ENCODE measurements at regions not wholly inside any gene's neighbourhood (a gene's known extent, or its start where the extent isn't known, plus 50 kb on each side); places are given as distances from the start of the nearest gene placed in this dataset.

DNA sequence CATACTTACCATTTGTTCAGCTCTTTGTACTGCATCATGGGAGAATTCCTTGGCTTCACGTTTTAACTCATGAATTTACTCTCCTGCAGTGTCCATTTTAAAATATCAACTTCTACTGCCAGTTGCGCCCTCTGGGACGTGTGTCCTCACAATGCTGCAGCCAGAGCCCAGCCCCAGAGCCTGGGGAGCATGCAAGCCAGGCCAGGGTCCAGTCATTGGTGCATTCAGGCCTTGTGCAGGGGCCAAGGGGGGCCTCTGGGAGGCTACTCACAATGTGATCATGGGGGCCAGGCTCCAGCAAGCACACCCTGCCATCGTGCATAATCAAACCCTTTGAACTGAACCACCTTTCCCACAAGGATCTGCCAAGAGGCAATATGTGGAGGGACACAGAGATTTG, 105.6 kb upstream of the CCDC112 start:
- DNase-seq, result no peak

DNA sequence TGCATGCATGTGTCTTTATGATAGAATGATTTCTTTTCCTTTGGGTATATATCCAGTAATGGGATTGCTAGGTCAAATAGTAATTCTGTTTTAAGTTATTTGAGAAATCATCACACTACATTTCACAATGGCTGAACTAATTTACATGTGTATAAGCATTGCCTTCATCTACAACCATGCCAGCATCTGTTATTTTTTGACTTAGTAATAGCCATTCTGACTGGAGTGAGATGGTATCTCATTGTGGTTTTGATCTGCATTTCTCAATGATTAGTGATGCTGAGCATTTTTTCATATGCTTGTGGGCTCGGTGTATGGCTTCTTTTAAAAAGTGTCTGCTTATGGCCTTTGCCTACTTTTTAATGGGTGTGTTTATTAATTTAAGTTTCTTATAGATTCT, 102.3 kb upstream of the CCDC112 start:
- no peak for DNase-seq

DNA sequence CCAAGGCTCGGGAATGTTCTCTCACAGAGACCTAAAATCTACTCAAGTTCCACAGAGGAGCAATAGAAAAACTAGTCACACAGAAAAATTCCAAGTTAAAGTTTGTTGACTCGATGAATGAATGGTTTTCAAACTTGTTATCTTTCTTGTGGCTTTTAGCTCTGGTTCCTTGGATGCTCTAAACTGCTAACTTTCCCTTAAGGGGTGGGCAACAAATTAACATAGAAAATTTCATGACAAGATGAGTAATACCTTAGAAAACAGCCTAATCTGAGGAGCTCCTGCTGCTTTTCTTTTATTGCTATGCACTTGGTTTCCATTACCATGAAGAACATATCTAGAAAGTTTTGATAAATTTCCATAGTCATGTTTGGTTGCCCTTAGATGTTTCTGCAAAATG, 100.2 kb upstream of the CCDC112 start:
- DNase-seq, result no peak

DNA sequence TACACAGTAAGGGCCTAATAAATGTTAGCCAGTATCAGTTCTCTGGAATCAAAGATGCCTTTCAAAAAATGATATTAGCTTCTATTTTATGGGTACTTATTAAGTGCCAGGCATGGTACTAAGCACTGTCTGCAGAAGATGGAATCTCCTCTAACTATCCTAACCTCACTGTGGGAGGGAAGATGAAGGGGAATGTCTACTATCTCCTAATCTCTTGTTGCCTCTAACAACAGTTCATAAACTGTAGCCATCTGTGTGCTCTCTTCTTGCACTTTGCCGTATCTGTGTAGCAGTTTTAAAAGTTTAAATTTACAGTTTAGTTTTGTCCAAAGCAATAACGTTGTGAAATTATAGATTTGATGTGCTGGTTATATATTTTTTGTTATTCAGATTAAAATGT, 99.6 kb upstream of the CCDC112 start:
- DNase-seq, result no peak

DNA sequence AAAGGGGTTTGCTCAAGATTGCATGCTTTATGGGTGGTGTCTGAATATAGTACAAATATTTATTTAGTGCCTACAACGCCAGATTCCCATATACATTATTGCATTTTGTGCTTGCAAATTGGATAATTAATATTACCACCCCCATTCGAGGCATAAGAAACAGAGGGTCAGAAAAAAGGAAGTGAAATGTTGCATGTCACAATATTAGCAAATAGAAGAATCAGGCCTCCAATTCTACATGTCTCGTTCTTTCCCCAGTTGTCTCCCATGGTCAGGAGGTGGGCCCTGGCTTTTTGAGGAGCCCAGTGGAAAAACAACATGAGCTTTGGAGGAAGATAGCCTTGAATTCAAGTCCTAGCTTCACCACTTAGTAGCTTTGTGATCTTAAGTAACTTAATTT, 98.1 kb upstream of the CCDC112 start:
- no peak for DNase-seq

DNA sequence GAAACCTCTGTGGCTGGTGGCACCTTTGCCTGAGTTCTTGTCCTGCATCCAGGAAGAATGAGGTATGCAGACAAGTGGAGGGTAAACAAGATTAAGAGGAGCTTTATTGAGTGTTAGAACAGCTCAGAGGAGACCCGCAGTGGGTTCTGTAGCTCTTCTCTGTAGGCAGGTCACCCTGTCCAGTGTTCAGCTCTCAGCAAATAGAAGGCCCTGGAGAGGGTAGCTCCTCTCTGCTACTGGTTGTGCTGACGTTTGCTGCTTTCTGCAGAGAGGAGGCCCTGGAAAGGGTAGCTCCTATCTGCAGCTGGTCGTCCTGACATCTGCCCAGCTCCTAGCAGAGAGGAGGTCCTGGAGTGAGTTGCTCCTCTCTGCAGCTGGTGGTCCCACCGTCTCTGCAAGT, 96.8 kb upstream of the CCDC112 start:
- DNase-seq, result no peak

DNA sequence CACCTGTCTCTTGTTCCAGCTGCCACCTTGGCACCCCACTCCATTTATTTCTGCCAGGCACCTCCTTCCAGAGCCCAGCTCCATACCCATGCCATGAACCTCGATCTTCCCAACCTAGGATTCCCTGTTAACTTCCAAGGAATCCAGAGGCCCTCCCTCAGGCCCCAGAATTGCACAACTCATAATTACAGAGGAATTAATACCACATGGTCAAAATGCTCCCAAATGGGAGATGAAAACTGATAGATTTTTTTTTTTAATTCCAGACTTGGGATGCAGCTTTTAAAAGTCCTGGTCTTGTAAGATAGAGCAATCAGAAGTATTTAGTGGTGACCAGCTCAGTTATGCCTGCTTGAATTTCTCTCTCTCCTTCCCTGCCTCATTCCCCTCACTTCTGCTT, 96.2 kb upstream of the CCDC112 start:
- DNase-seq, result no peak

DNA sequence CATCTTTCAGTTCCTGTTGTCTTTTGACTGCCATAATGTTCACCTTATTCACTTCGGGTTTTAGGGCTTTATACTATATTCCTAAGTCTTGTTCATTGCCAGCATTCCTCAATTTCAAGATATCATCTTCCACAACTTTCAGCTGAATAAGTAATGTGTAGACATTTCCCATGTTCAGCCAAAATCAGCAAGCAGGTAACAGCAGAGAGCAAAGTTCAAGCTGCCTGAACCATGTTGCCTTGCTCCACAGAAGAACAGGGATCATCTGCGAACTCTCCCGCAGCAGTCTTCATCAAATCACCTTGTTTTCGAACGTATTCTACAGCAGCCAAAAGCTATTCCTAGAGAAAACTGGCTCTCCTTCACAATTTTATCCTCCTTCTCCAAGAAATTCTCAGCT, 95.3 kb upstream of the CCDC112 start:
- DNase-seq, result no peak

DNA sequence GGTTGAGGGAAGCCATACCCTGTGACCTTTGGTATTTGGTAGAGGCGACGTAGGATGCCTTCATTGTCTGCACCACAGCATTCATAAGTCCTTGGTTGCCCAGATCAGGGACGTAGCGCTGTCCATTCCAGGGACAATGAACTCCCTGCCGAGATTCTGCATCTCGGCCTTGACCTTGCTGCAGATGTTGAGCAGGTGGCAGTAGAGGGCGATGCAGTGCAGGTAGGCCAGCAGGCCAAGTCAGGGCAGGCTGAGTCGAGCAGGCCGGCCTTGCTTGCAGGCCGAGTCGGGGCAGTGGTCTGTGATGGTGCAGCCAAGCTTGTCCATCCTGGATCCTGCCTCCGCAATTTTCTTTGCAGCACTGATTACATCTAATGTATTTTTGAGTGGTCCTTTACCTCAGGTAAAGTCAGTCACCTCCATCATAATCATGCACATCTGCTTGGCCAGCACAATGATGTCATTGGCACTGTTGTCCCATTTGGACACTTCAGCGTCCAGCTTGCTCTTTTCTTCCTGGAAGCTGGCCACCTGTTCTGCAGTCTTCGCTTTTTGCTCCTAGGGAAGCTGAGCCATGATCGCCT, 93.4 kb upstream of the CCDC112 start:
- no peak for DNase-seq

DNA sequence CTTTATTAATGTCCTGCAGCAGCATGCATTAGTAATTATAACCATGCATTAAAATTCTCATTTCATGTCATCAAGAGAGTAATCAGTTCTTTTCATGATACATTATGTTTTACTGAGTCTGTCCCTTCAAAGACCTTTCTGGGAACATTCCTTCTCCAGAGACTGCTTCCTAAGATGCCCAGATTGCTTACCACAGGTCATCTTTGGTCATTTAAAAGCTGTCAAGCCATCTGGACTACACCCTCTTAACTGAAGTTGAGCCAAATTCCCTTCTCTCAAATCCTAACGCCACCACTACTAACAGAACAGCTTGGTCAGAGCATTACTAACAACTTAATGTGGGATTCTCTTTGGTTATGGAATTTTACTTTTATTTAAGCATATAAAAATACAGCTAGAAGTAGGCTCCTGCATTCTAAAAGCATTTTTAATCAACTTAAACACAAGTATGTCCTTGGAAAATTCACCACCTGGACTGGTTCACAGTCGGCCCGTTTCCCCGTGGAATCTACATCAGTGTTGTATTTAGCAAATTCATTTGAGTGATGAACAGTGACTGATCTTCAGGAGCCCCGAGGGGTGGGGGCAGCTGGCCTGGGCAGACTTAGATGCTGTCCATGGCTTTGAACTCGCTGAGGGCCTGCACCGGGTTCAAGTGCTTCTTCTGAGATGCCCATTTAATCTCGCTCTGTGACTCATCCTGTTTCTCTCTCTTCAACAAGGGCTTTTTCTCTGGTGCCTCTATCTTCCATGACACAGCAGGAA, 92.8 kb upstream of the CCDC112 start:
- no peak for DNase-seq

DNA sequence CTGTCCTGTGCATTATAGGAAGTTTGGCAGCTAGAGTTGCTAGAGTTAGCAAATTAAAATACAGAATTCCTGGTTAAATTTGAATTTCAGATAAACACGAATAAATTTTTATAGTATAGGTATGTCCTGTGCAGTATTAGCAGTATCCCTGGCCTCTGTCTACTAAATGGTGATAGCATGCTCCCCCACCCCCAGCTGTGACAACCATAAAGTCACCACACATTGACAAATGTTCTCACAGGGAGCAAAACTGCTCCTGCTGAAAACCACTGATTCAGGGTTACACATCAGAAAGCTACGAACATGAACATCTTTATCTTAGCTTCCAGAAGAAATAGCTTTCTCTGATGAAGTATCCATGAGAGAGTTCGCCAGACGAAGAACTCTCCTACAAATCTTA, 91.8 kb upstream of the CCDC112 start:
- no peak for DNase-seq

DNA sequence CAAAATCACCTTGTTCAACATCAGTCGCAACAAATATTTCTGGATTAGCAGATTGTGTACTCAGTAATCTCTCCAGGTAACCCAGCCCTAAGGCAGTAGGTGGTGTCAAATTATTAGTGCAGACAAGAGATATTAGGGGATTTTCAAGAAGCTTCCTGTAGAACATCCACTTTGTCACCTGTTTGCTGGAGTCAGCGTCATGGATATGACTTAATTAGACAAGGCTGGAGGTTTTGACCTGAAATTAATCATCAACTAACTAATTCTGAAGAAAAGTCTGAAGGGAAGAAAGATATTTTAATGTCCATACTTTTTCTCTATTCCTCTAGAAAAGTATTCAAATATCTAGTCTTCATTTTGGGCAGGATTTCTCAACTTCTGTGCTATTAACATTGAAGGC, 91.4 kb upstream of the CCDC112 start:
- DNase-seq, result no peak

DNA sequence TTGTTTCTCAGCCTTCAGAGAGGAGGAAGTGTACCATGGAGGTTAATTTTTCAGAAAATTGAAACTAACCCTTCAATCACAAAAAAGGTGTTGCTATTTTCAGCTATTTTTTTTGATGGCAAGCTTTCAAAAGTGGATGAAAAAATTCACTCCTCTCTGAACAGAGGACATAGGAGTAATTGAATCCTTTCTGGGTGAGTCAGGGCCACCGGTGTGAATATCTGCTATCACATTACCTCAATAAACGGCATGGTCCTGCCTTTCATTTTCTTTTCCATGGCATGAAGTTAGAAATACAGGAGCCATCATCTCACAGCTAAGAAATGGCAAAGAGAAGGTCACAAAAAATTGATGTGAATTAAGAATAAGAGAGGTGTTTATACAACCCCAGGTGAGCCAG, 90.2 kb upstream of the CCDC112 start:
- DNase-seq, result no peak

DNA sequence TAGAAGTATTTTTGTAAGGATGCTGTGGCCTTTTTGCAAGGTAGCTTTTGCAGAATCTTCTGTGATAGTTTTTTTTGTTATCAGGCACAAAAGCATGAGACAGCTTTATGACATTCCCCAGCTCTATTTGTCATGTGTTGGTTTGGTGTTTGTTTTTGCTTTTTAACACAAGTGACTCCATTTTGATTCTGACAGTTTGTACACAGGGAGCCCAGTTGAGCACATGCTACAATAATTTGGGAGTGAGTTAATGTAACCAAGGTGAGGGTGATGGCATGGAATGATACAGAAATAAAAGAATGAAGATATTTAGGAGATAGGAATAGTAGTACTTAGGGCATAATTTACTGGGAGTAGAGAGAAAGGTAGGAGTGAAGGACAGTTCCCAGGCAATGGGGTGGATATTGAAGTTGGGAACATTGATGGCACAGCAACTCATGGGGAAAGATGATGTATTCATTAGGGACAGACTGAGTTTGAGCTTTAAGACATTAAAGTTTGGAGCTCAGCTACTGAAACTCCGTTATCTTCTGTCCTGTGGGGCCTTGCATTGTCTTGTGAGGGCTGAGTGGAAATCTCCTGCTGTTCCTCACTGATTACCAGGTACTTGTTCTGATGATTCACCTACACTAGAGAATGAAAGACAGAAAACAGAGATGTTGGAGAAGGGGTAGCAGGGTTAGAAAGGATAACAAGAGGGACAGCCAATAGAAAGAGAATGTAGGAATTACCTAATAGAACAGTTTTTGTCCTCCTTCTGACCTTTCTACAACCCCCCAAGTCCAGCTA, 88.3 kb upstream of the CCDC112 start:
- no peak for DNase-seq

DNA sequence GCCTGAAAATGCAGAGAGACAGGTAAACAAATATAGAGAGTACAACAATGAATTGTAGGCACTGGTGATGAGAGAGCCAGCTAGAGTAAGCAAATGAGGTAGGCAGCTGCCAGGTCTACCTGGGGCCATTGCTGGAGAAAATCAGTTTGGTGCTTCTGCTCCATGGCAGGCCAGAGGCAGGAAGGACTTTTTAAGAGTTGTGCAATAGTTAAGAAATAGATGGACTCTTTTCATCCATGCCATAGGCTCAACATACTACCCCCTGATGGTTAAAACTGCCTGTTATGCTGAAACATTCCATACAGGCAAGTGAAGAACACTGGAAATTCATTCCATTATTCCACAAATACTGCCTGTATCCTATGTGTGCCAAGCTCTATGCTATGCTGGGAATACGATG, 86.5 kb upstream of the CCDC112 start:
- no peak for DNase-seq

DNA sequence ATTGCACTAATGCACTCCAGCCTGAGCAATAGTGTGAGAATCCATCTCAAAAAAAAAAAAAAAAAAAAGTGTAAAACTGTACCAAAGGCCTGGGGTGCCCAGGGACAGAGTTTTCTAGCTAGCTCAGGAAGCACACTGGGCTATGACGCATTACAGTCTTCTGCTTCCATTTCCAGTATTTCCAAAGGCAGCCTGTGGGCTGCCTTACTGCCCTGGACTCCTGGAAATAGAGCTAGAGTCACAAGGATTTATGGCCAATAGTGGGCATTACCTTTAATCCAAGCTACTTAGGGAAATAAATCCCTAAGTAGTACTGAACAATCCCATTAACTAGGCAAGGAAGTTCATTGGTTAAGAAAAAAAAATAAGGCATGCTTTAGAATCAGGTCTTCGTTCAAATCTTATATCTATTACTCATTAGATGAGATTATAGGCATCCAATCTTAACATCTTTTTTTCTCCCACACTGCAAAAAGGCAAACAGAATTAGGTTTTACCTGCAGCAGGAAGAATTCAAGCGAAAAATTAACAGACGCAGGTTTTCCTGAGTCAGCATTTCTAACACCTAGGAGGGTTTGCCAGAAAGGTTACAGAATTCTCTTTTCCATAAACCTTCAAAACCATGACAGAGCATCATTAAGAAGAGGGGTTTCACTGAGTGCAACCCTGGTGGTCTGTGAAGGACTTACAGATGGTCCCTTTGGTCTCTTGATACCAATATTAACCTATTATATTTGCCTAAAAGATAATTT, 85.6 kb upstream of the CCDC112 start:
- DNase-seq, result no peak

DNA sequence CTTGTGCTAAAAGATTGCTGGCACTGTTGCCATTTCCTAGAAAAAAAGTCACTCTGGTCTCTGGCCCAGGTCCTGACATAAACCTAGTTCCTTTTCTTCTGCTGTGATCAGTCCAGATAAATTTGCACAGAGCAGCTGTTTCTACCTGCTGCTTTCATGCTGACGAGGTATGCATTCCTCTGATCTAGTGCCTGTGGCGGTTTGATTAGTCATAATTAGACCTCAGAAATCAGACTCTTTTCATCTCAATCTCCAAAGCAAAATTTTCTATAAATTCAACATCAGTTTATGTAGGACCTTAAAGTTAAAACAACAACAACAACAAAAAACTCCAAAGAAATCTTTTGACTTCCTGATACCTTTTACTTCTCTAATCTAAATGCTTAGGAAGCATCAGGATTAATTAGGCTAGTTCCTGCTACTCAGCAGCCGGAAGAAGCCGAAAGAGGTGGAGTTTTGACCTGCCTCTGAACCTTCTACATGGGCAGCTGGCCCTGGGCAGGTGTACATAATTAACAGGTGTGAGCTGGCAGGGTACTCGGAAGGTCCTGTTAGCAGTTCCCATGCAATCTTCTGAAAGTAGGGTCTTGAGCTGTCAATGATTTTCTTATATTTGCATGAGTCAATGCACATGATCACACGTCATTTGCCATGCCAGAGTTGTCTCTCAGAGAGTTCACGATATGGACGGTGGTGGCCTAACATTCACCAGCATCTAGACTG, 83.3 kb upstream of the CCDC112 start:
- DNase-seq, result no peak

DNA sequence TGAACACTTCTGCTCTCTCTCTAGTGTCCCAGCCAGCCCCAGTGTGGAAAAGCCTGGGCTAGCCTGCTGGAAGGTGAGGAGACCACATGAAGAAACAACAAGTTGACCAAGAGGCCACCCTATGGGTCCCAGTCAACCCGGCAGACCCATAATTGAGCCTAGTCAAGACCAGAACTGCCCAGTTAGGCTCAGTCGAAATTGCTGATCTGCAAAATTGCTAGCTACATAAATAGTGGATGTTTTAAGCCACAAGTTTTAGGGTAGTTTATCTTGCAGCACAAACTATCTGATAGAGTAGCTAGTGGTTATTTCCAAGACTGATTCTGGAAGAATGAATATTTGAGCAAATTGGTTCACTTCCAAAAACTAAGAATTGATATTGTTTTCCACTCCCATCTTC, 82.3 kb upstream of the CCDC112 start:
- DNase-seq, result no peak

DNA sequence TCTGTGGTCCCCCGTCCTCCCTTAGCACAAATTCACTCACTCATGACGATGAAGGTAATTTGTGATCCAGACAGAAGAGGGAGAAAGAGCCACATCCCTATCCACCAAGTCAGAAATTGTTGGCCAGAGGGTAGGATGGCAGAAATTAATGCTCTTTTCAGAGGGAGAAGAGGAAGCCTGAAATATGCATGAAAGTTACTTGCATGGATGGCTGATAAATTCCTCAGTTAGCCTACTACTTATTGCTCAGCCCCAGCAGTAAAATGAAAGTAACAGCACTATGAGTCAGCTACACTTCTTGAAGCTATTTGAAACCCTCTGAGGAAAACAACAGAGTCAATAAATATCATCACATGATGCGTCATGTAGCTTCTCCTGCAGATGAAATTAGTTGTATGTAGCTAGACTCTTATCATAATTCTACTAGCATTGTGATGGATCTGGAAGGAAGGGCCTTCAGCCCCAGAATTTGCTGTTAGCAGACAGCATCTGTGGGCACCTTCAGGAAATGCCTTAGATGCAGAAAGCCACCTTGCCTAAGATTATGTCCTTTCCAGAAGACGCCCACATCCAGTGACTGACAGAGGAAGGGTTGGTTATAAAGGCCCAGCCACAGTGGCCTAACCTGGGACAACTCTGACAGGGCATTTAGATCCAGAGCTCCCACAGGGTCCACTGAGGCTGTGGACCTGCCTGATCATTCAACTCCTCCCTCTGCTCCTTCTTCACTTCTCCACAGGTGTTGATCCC, 81.2 kb upstream of the CCDC112 start:
- no peak for DNase-seq

DNA sequence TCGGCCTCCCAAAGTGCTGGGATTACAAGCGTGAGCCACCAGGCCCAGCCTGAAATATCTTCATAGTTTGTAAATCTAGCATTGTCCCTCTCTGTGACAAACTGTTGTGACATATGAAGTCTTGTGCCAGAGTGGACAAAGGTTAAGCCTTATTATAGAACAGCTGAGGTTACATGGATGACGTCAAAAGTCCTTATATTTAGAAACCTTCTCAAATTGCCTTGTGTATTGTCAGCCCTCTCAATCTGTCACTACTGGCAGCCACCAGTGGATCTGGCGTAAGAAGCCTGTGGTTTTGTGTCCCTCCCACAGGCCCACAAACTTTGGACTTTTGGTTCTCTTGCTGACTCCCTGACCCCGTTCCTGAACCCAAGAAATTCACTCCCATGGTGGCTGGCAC, 79.4 kb upstream of the CCDC112 start:
- no peak for DNase-seq

DNA sequence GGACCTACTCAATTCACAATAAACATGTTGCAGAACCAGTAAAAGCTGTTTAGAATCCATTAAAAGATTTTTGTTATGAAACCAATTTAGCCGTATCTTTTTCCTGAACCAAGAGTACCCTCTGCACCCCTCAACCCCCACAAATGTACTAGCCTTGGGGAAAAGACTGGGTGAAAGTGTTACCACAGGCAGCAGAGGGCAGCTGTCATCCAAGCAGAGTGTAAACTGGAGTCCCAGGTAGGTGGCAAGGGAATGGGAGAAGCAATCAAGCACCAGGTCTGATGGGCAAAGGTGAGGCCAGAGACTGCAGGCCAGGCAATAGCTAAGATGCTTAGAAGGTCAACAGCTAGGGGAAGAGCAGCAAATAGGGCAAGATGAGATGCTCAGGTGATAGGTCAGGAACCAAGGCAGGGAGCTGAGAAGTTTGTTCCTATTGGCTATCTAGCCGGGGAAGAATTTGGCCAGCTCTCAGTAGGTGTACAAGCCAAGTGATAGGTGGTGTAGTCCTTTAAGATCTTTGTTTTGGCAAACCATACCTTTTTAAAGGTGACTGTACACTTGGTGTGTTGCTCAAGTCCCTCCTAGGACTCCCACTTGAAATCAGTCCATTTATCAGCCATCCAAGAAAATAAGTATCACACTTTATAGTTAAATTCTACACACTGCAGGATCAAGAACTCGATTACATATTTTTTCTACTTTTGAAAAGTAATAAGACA, 77.8 kb upstream of the CCDC112 start:
- no peak for DNase-seq

All from activated CD4-positive, alpha-beta T cell treated with anti-CD3 and anti-CD28 coated beads, Interleukin-2, amount 50 U/mL, for 48 hours (primary cell).